ENCODE measurements at regions not wholly inside any gene's neighbourhood (a gene's known extent, or its start where the extent isn't known, plus 50 kb on each side); places are given as distances from the start of the nearest gene placed in this dataset.

DNA sequence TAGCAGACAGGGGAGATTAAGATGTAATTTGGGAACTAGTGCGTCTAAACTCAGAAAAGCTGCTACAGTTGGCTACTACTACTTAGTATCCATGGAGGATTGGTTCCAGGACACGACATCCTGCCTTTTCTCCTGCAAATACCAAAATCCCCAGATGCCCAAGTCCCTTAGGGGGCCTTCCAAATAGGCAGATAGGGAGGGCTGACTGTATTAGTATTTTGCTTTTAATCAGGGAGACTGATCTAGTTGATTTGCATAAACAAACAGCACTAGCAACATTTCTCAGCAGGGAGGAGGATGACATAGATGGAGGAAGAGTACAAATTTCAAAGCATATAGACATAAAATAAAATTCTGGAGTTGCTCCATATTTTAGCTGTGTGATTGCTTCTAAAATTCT lies 621.6 kb upstream of the GOT2 start:
- POLR2A ChIA-PET (ENCODE audit: unreplicated experiment), result no interaction called here

DNA sequence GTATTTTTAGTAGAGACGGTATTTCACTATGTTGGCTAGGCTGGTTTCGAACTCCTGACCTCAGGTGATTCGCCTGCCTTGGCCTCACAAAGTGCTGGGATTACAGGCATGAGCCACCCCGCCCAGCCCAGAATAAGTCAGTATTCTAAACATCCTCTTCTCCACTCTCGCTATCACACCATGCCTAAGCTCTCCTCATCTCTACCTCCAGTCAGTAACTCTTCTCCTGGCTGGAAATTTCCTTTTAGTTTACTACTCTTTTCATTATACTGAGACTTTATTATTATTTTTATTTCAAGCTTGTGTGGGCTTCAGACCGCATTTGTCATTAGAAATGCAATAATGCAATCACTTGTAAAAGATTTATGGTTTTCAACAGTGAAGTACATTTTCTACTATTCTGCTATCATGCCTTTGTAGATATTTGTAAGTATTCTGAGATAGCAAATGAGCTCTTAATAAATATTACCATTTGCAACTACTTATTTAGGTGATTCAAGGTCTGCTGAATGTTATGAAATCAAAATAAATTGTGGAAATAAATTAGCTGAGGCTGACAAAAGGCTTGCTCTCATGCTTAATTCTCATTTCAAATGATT lies 617.3 kb upstream of the GOT2 start:
- no peak overlapping the region for H3K27ac ChIP-seq
- no peaks in the 10 kb centered on the region for H3K9me3 ChIP-seq (ENCODE audit: insufficient read depth, low read depth)
- H3K4me2 ChIP-seq, result no peak overlapping the region
- no peaks in the 10 kb centered on the region for H3F3A ChIP-seq (ENCODE audit: insufficient read depth, low read depth)
- no peak for TF ChIP-seq EZH2 (IDR thresholded peaks at IDR 0.05; ENCODE audit: low read depth)
- TF ChIP-seq CTCF (conservative IDR thresholded peaks at IDR 0.05), result no peak
- POLR2A ChIA-PET (ENCODE audit: unreplicated experiment), result no interaction called here
- H3K36me3 ChIP-seq (ENCODE audit: low read depth), result no peaks in the 10 kb centered on the region
- DNase-seq, result no peak
- CTCF ChIA-PET, result no interaction called here
- H3K27me3 ChIP-seq (ENCODE audit: insufficient read depth, low read depth), result no peaks in the 10 kb centered on the region
- no peak overlapping the region for H3K4me3 ChIP-seq
- H3K9me2 ChIP-seq (ENCODE audit: insufficient read depth), result no peaks in the 10 kb centered on the region
- no peaks in the 10 kb centered on the region for H4K20me1 ChIP-seq (ENCODE audit: insufficient read depth)
- no peak overlapping the region for H2AFZ ChIP-seq
- intact Hi-C loops (cut with micrococcal nuclease; ENCODE audit: unreplicated experiment), result no loop called here
- no TSS peak for BruUV-seq (replicated peaks)
- H3K79me2 ChIP-seq (ENCODE audit: low read depth), result no peaks in the 10 kb centered on the region
- no peaks in the 10 kb centered on the region for H3K4me1 ChIP-seq (replicated peaks; ENCODE audit: insufficient read depth)

More for the DNA sequence above, 621.6 kb upstream of the GOT2 start:
- CTCF ChIA-PET, result no interaction called here
- H3K36me3 ChIP-seq (ENCODE audit: low read depth), result no peaks in the 10 kb centered on the region
- H3K9me2 ChIP-seq (ENCODE audit: insufficient read depth), result no peaks in the 10 kb centered on the region
- no peaks in the 10 kb centered on the region for H3K9me3 ChIP-seq (ENCODE audit: insufficient read depth, low read depth)
- intact Hi-C loops (cut with micrococcal nuclease; ENCODE audit: unreplicated experiment), result no loop called here
- BruUV-seq (replicated peaks), result no TSS peak
- H2AFZ ChIP-seq, result no peak overlapping the region
- no peak overlapping the region for H3K4me3 ChIP-seq
- H3K27ac ChIP-seq, result no peak overlapping the region
- H3K27me3 ChIP-seq (ENCODE audit: insufficient read depth, low read depth), result no peaks in the 10 kb centered on the region
- H3F3A ChIP-seq (ENCODE audit: insufficient read depth, low read depth), result no peaks in the 10 kb centered on the region
- TF ChIP-seq CTCF (conservative IDR thresholded peaks at IDR 0.05) (no peak), EZH2 (IDR thresholded peaks at IDR 0.05; ENCODE audit: low read depth) (no peak)
- no peak for DNase-seq
- H3K4me2 ChIP-seq, result no peak overlapping the region
- H4K20me1 ChIP-seq (ENCODE audit: insufficient read depth), result no peaks in the 10 kb centered on the region
- H3K4me1 ChIP-seq (replicated peaks; ENCODE audit: insufficient read depth), result no peaks in the 10 kb centered on the region
- H3K79me2 ChIP-seq (ENCODE audit: low read depth), result no peaks in the 10 kb centered on the region

- intact Hi-C loops (cut with micrococcal nuclease; ENCODE audit: unreplicated experiment), result no loop called here
- Histone ChIP-seq H3K4me2 (no peak overlapping the region), H3K36me3 (ENCODE audit: low read depth) (no peaks in the 10 kb centered on the region), H3K4me1 (replicated peaks; ENCODE audit: insufficient read depth) (no peaks in the 10 kb centered on the region), H3K4me3 (no peak overlapping the region), H3K27me3 (ENCODE audit: insufficient read depth, low read depth) (no peaks in the 10 kb centered on the region), H3K9me3 (ENCODE audit: insufficient read depth, low read depth) (no peaks in the 10 kb centered on the region), H3K27ac (no peak overlapping the region), H3K9me2 (ENCODE audit: insufficient read depth) (no peaks in the 10 kb centered on the region), H2AFZ (no peak overlapping the region), H3K79me2 (ENCODE audit: low read depth) (no peaks in the 10 kb centered on the region), H4K20me1 (ENCODE audit: insufficient read depth) (no peaks in the 10 kb centered on the region), H3F3A (ENCODE audit: insufficient read depth, low read depth) (no peaks in the 10 kb centered on the region)
- TF ChIP-seq CTCF (conservative IDR thresholded peaks at IDR 0.05), result no peak
- TF ChIP-seq EZH2 (IDR thresholded peaks at IDR 0.05; ENCODE audit: low read depth), result no peak
- ChIA-PET CTCF (no interaction called here), POLR2A (ENCODE audit: unreplicated experiment) (no interaction called here)
- no peak for DNase-seq
- BruUV-seq (replicated peaks), result no TSS peak
Measured at GRCh38 chr16:59350670-59351069, 616.6 kb upstream of the GOT2 start.

All from PC-9 (cell line).